ENCODE measurements at regions not wholly inside any gene's neighbourhood (a gene's known extent, or its start where the extent isn't known, plus 50 kb on each side); places are given as distances from the start of the nearest gene placed in this dataset.

GRCh38 chr4:188854436-188854835 is 715.2 kb downstream of the TRIML1 start:
- no peak for DNase-seq (ENCODE audit: low read depth)

DNA sequence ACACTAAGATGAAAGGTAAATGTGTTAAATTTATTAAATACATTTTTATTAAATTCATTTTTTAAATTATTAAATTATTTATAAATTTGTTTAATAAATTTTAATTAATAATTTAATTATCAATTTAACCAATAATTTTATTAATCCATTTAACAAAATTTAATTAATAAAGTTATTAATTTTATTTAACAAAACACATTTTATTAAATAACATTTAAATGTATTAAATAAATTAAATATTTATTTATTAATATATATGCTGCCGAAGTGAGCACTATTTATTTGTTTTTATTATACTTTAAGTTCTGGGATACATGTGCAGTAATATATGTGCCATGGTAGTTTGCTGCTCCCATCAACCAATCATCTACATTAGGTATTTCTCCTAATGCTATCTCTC is 719.5 kb downstream of the TRIML1 start:
- no peak for DNase-seq (ENCODE audit: low read depth)

- no peak for DNase-seq (ENCODE audit: low read depth)
Observed at GRCh38 chr4:188864741-188865140, 725.5 kb downstream of the TRIML1 start.

DNA sequence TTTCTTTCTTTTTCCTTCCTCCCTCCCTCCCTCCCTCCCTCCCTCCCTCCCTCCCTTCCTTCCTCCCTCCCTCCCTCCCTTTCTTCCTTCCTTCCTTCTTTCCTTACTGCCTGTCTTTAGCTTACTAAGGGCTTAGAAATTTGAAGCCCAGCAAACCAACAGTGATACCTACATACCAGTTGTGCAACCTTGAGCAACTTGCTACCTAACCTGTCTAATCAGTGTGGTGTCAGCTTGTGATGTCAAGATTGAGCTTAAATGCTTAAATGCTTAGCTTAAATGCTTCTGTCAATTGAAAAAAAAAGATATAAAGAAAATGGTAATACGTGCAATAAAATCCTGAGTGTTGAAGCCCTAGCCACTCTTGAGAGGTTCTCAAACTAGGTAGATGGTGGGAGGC is 728.6 kb downstream of the TRIML1 start:
- no peak for DNase-seq (ENCODE audit: low read depth)

GRCh38 chr4:188869581-188869980 is 730.3 kb downstream of the TRIML1 start:
- DNase-seq (ENCODE audit: low read depth): no peak

GRCh38 chr4:188872809-188873208 is 733.6 kb downstream of the TRIML1 start:
- DNase-seq (ENCODE audit: low read depth): no peak

DNA sequence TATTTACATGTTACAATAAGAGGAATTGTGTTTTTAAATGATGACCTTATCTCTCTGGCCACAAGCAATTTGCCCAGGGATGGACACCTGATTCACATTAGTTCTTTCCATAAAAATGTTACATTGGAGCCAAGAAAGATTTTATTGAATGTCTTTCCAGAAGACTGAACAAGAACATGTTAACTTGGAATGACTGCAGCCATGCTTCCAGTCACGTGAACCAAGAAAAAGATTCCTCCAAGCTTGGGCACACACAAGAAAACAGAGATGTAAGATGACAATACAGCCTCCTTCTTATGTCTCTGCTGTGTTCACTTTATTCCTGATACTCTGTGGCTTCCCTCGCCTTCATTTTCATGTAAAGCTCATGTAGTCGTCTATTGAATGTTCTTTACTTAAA is 737.6 kb downstream of the TRIML1 start:
- no peak for DNase-seq (ENCODE audit: low read depth)

GRCh38 chr4:188879598-188879997 is 740.4 kb downstream of the TRIML1 start:
- no peak for DNase-seq (ENCODE audit: low read depth)

- no peak for DNase-seq (ENCODE audit: low read depth)
Observed at GRCh38 chr4:188887905-188888304, 748.7 kb downstream of the TRIML1 start.

DNA sequence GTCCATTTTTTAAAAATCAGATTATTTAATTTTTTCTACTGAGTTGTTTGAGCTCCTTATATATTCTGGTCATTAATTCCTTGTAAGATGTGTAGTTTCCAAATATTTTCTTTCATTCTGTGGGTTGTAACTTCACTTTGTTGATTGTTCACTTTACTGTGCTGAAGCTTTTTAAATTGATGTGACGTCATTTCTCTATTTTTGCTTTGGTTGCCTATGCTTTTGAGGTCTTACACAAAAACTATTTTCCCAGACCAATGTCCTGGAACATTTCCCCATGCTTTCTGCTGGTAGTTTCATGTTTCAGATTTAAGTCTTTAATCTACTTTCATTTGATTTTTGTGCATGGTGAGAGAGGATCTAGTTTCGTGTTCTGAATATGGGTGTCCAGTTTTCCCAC is 753.6 kb downstream of the TRIML1 start:
- no peak for DNase-seq (ENCODE audit: low read depth)

GRCh38 chr4:188903986-188904385 is 764.7 kb downstream of the TRIML1 start:
- no peak for DNase-seq (ENCODE audit: low read depth)

- no peak for DNase-seq (ENCODE audit: low read depth)
Observed at GRCh38 chr4:188904617-188905016, 765.4 kb downstream of the TRIML1 start.

- no peak for DNase-seq (ENCODE audit: low read depth)
Observed at GRCh38 chr4:188905248-188905647, 766.0 kb downstream of the TRIML1 start.

DNA sequence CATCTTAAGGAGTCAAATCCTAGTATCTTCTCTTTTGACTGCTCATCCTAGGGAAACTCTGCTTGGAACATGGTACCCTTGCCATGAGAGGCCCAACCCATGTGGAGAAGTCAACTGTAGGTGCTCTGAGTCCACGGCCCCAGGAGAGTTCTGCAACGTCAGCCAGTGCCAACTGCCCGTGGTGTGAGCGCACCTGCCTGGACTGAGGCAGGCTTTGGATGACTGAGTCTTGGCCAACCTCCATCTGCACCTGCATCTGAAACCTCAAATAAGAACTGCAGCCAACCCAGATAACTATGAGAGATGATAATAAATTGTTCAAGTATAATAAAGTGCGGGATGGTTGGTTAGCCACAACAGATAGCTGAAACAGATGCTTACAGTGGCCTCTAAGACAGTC is 772.0 kb downstream of the TRIML1 start:
- no peak for DNase-seq (ENCODE audit: low read depth)

DNA sequence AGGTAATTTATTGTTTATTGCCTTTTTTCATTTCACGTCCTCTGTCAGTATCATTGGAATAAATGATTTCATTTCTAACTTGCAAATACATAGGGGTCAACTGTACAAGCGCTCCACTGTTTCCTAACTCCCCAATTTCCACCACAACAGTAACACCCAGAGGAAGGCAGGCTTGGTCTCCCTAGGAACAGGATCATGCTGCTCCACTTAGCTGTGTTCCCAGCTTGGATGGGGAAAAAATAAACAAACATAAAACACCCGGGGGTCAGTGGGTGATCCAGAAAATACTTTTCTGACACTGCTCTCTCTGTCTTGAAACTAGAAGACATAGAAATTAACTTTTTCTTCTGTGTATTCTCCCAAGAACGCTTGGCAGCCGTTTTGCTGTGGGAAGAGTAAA is 772.5 kb downstream of the TRIML1 start:
- DNase-seq (ENCODE audit: low read depth): no peak

DNA sequence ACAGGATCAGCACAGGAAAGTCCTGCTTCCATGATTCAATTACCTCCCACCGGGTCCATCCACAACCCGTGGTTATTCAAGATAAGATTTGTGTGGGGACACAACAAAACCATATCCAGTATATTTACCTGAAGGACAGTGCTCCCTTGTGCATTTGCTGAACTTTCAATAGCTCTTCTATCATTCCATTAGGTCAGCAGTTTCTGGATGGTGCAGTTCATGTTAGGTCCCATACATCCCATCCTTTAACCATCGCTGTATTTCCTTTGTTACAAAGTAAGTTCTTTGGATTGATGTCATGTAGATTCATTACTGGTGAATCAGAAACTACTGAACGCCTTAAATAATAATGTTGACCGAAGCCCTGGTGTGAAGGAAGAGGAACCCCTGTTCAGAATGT is 775.9 kb downstream of the TRIML1 start:
- no peak for DNase-seq (ENCODE audit: low read depth)

- no peak for DNase-seq (ENCODE audit: low read depth)
Observed at GRCh38 chr4:188918787-188919186, 779.5 kb downstream of the TRIML1 start.

- no peak for DNase-seq (ENCODE audit: low read depth)
Observed at GRCh38 chr4:188930822-188931221, 791.6 kb downstream of the TRIML1 start.

- DNase-seq (ENCODE audit: low read depth): no peak
Observed at GRCh38 chr4:188934320-188934962, 795.2 kb downstream of the TRIML1 start.

- DNase-seq (ENCODE audit: low read depth): no peak
Observed at GRCh38 chr4:188941524-188942119, 802.4 kb downstream of the TRIML1 start.

- no peak for DNase-seq (ENCODE audit: low read depth)
Observed at GRCh38 chr4:188942606-188943005, 803.4 kb downstream of the TRIML1 start.

DNA sequence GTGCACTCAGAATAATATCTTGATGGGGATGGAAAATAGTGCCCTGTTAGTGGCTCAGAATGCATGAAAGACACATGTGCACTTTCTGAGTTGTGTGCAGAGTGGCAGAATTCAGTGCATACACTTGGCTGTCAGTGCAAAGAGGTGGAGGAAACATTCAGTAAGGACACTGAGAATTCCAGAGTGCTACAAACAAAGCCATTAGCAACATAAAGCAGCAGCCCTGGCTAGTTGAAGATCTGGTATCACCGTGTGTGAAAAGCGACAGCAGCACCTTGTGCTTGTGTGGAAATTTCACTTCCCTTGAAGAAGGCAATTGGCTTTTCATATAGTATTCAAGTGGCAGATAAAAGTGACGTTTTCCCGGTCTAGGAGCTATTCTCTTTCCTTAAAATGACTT is 810.4 kb downstream of the TRIML1 start:
- no peak for DNase-seq (ENCODE audit: low read depth)

- no peak for DNase-seq (ENCODE audit: low read depth)
Observed at GRCh38 chr4:188955066-188955465, 815.8 kb downstream of the TRIML1 start.

DNA sequence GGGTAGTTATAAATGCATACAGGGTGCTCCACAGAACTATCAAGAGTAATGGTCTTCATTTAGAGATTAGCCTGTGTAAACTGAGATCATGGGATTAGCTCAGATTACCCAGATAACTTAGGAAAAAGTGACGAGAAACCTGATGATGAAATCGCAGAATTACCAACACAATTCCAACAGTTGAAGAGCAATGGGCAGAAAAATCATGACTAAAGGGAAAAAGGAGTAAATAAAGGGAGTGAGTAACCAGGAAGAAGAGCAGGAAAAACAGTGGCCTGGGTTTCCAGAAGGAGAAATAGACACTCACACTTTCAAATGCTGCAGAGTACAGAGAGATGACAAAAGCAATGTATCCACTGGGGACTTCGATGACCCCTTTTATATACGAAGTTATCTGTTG is 817.3 kb downstream of the TRIML1 start:
- DNase-seq (ENCODE audit: low read depth): no peak

Measured in activated T-cell treated with anti-CD3 and anti-CD28 coated beads for 48 hours (primary cell).